Parathyroid adenoma (tissue), 2 donors: ENCODE measurements at regions not wholly inside any gene's neighbourhood (a gene's known extent, or its start where the extent isn't known, plus 50 kb on each side); places are given as distances from the start of the nearest gene placed in this dataset.

Experiments
- H2AFZ ChIP-seq: fragments of 300-600 bp; sonication (generic); one replicate; pipeline ENCODE4 v1.7.0; 2017; ENCODE audit warnings: antibody characterized with exemption, mild to moderate bottlenecking
- H3K27ac ChIP-seq: fragments of 300-600 bp; sonication (generic); one replicate; pipeline ENCODE4 v1.7.0; 2017
- H3K27me3 ChIP-seq: fragments of 300-600 bp; sonication (generic); one replicate; pipeline ENCODE4 v1.7.0; 2017; ENCODE audit warnings: low read length; ENCODE audit not compliant: control insufficient read depth, insufficient read depth
- H3K36me3 ChIP-seq: fragments of 300-600 bp; sonication (generic); one replicate; pipeline ENCODE4 v1.7.0; 2017; ENCODE audit warnings: low read length; ENCODE audit not compliant: control insufficient read depth, insufficient read depth
- H3K4me1 ChIP-seq: fragments of 300-600 bp; sonication (generic); one replicate; pipeline ENCODE4 v1.7.0; 2017; ENCODE audit warnings: control low read depth
- H3K4me2 ChIP-seq: fragments of 300-600 bp; sonication (generic); one replicate; pipeline ENCODE4 v1.7.0; 2017; ENCODE audit warnings: low read length
- H3K4me3 ChIP-seq: fragments of 300-600 bp; sonication (generic); one replicate; pipeline ENCODE4 v1.7.0; 2017; ENCODE audit warnings: low read depth, low read length
- H3K79me2 ChIP-seq: fragments of 300-600 bp; sonication (generic); one replicate; pipeline ENCODE4 v1.7.0; 2017; ENCODE audit warnings: control low read depth
- H3K9ac ChIP-seq: fragments of 300-600 bp; sonication (generic); one replicate; pipeline ENCODE4 v1.7.0; 2017; ENCODE audit warnings: mild to moderate bottlenecking
- H3K9me3 ChIP-seq: fragments of 300-600 bp; sonication (generic); one replicate; pipeline ENCODE4 v1.7.0; 2017; ENCODE audit warnings: low read length; ENCODE audit not compliant: control insufficient read depth
- CTCF ChIP-seq: fragments of 300-600 bp; sonication (generic); IDR thresholded peaks from one replicate; pipeline ENCODE4 v1.7.0; 2017; ENCODE audit warnings: antibody characterized with exemption, mild to moderate bottlenecking
- donor health status: primary hyperparathyroidism.

- no peak overlapping the region for H3K4me3 ChIP-seq
- no peak overlapping the region for H2AFZ ChIP-seq
- H3K9ac ChIP-seq, result no peak overlapping the region
- no peaks in the 10 kb centered on the region for H3K27me3 ChIP-seq
- no peak overlapping the region for H3K4me2 ChIP-seq
- TF ChIP-seq CTCF, result no peak
- H3K36me3 ChIP-seq, result no peaks in the 10 kb centered on the region
- H3K9me3 ChIP-seq, result no peaks in the 10 kb centered on the region
- H3K27ac ChIP-seq, result no peak overlapping the region
- peaks cover 3% of the 10 kb centered on the region for H3K4me1 ChIP-seq
- no peaks in the 10 kb centered on the region for H3K79me2 ChIP-seq
These were observed 138.5 kb upstream of the CDH5 start for GRCh38 chr16:66227766-66228530.

- H3K9me3 ChIP-seq, result no peaks in the 10 kb centered on the region
- H3K4me1 ChIP-seq, result peaks cover 3% of the 10 kb centered on the region
- H3K27ac ChIP-seq, result no peak overlapping the region
- no peak overlapping the region for H3K4me2 ChIP-seq
- H3K27me3 ChIP-seq, result no peaks in the 10 kb centered on the region
- TF ChIP-seq CTCF, result peak; percentile 30
- H3K79me2 ChIP-seq, result no peaks in the 10 kb centered on the region
- peak overlapping the region; percentile 40 for H2AFZ ChIP-seq
- no peak overlapping the region for H3K9ac ChIP-seq
- no peak overlapping the region for H3K4me3 ChIP-seq
- H3K36me3 ChIP-seq, result no peaks in the 10 kb centered on the region
These were observed 139.7 kb upstream of the CDH5 start for GRCh38 chr16:66226762-66227161.

- TF ChIP-seq CTCF, result no peak
- no peak overlapping the region for H3K27ac ChIP-seq
- no peak overlapping the region for H3K4me2 ChIP-seq
- no peaks in the 10 kb centered on the region for H3K36me3 ChIP-seq
- no peak overlapping the region for H3K4me3 ChIP-seq
- H3K9ac ChIP-seq, result no peak overlapping the region
- H3K4me1 ChIP-seq, result peaks cover 3% of the 10 kb centered on the region
- no peaks in the 10 kb centered on the region for H3K9me3 ChIP-seq
- H3K27me3 ChIP-seq, result no peaks in the 10 kb centered on the region
- H2AFZ ChIP-seq, result no peak overlapping the region
- H3K79me2 ChIP-seq, result no peaks in the 10 kb centered on the region
These were observed 140.8 kb upstream of the CDH5 start for GRCh38 chr16:66225696-66226095.

- no peak overlapping the region for H2AFZ ChIP-seq
- no peak overlapping the region for H3K9ac ChIP-seq
- no peak overlapping the region for H3K4me3 ChIP-seq
- H3K27ac ChIP-seq, result no peak overlapping the region
- TF ChIP-seq CTCF, result no peak
- H3K9me3 ChIP-seq, result no peaks in the 10 kb centered on the region
- H3K4me2 ChIP-seq, result no peak overlapping the region
- no peaks in the 10 kb centered on the region for H3K27me3 ChIP-seq
- H3K36me3 ChIP-seq, result no peaks in the 10 kb centered on the region
- H3K4me1 ChIP-seq, result peaks cover 3% of the 10 kb centered on the region
- H3K79me2 ChIP-seq, result no peaks in the 10 kb centered on the region
These were observed 141.9 kb upstream of the CDH5 start for GRCh38 chr16:66224626-66225025.

GRCh38 chr16:66224186-66224585 lies 142.3 kb upstream of the CDH5 start:
- no peaks in the 10 kb centered on the region for H3K27me3 ChIP-seq
- no peaks in the 10 kb centered on the region for H3K79me2 ChIP-seq
- no peak overlapping the region for H3K4me2 ChIP-seq
- peaks cover 3% of the 10 kb centered on the region for H3K4me1 ChIP-seq
- no peak overlapping the region for H3K27ac ChIP-seq
- H2AFZ ChIP-seq, result no peak overlapping the region
- H3K36me3 ChIP-seq, result no peaks in the 10 kb centered on the region
- no peak overlapping the region for H3K9ac ChIP-seq
- no peaks in the 10 kb centered on the region for H3K9me3 ChIP-seq
- no peak for TF ChIP-seq CTCF
- H3K4me3 ChIP-seq, result no peak overlapping the region
